Heart right ventricle (tissue), 16 donors: ENCODE measurements at regions not wholly inside any gene's neighbourhood (a gene's known extent, or its start where the extent isn't known, plus 50 kb on each side); places are given as distances from the start of the nearest gene placed in this dataset.

Experiments
- ATAC-seq, 8 donors: fragments of 200-7000 bp; cut with Tn5 transposase; one replicate each; pipeline ENCODE4 v1.9.1; 2020; ENCODE audit warnings: mild to moderate bottlenecking in 8 of 8, moderate library complexity in 8 of 8, moderate number of reproducible peaks in 1 of 8
- DNase-seq, 2 donors: peaks; one replicate each; pipeline ENCODE4 v3.0.0-alpha.2; 2020
- H3K27ac ChIP-seq, 10 donors: fragments of 200-600 bp; sonication (generic) in 2 of 10; one replicate each; pipeline versions ENCODE4 v1.5.0 to v1.8.0; 2020 to 2022; ENCODE audit warnings: mild to moderate bottlenecking in 3 of 10
- H3K27me3 ChIP-seq, 7 donors: fragments of 200-600 bp; one replicate each; pipeline ENCODE4 v1.8.0; 2021 to 2022; ENCODE audit warnings: mild to moderate bottlenecking in 2 of 7
- H3K36me3 ChIP-seq, 9 donors: fragments of 200-600 bp; sonication (generic) in 1 of 9; one replicate each; pipeline versions ENCODE4 v1.5.0 to v1.8.0; 2020 to 2022; ENCODE audit warnings: mild to moderate bottlenecking in 2 of 9
- H3K4me1 ChIP-seq, 9 donors: fragments of 200-600 bp; sonication (generic) in 1 of 9; one replicate each; pipeline versions ENCODE4 v1.5.0 to v1.8.0; 2020 to 2022; ENCODE audit warnings: mild to moderate bottlenecking in 4 of 9
- H3K4me3 ChIP-seq, 10 donors: fragments of 200-600 bp; sonication (generic) in 2 of 10; one replicate each; pipeline versions ENCODE4 v1.5.0 to v1.8.0; 2020 to 2022; ENCODE audit warnings: mild to moderate bottlenecking in 7 of 10, moderate library complexity in 2 of 10
- H3K9me3 ChIP-seq, 11 donors: fragments of 200-600 bp in 10 of 11; sonication (generic) in 2 of 11; one replicate each; pipeline versions ENCODE4 v1.5.0 to v1.8.0; 2013 to 2022; ENCODE audit warnings: mild to moderate bottlenecking in 2 of 11, control low read depth in 1 of 11, moderate library complexity in 1 of 11
- CTCF ChIP-seq, 9 donors: fragments of 200-600 bp; sonication (generic) in 2 of 9; IDR thresholded peaks; one replicate each; pipeline versions ENCODE4 v1.5.0 to v1.8.0; 2021 to 2022; ENCODE audit warnings: antibody characterized with exemption in 9 of 9, mild to moderate bottlenecking in 5 of 9, moderate library complexity in 1 of 9
- WGBS, 2 donors: extraction: QIAGEN DNeasy Blood & Tissue Kit; methylation state at CpG; one replicate each; pipeline ENCODE4 v1.1.7; 2013; ENCODE audit warnings: inconsistent platforms in 1 of 2; 5-methylcytosine and 5-hydroxymethylcytosine counted together
- intact Hi-C, 10 donors: fragments of 100-400 bp; cut with DNase I; formaldehyde crosslinking; loops; one replicate each; pipeline versions ENCODE4 v1.11.1 to v1.14.2; 2022
- donor health status: Arrhythmogenic right ventricular cardiomyopathy.
- donor health status: ischemic (EF 13 %, LVEDD 7.1; RV severe dilation, severe dysfunction).
- donor health status: healthy with polysubstance abuse.
- donor health status: DM: no; HTN: yes; CAD: no.
- donor health status: DM: no; HTN: no; CAD: no.
- donor health status: ischemic (EF 25% LVEDD 6.9; RV normal size, moderate dysfunction).
- donor health status: ischemic (EF 25% LVEDD 5.7; RV mildly dilated, moderate dysfunction).
- donor health status: healthy.
- donor health status: DM: yes; HTN: yes; CAD: no.
- donor health status: Ischemic cardiomyopathy.
- donor health status: ischemic (EF 35%, LVEDD 5.7; RV mildly dilated, moderate dysfunction).
- donor health status: nonischemic (EF 11% LVEDD 7.7; RV severe dilation, severe dysfunction).
- donor health status: DM: yes; HTN: yes; CAD: no.
- donor health status: PGD.
- donor health status: ischemic (EF 29% LVEDD 5.4; RV normal size, mild dysfunction).
- donor health status: nonischemic (EF 23%, LVEDD 6.1; RV moderate dilation, normal function).

GRCh38 chr6:7475081-7475480 lies 66.4 kb upstream of the DSP start:
- 94 to 95% methylated on average over 5 of the region's 5 CpGs for WGBS, 2 donors
- intact Hi-C loops = loop anchor here in 1 of 10 donors (10.0 kb wide), 1 partner anchor 60 kb away; no protein-coding TSS in a partner anchor

GRCh38 chr6:7479801-7480266 lies 61.6 kb upstream of the DSP start:
- peak overlapping the region in 3 of 10 donors; percentile 19 to 24 (median 20) for H3K4me3 ChIP-seq
- intact Hi-C loops = loop anchor here in 2 of 10 donors (5.0 to 10.0 kb wide), 2 partner anchors 55 to 1798 kb away; no protein-coding TSS in a partner anchor
- TF ChIP-seq CTCF (IDR thresholded peaks at IDR 0.05) = no peak
- H3K27me3 ChIP-seq = no peaks in the 10 kb centered on the region
- no peak overlapping the region for H3K27ac ChIP-seq
- DNase-seq (no peak), ATAC-seq (peak in 3 of 8 donors; percentile 39 to 71 (median 42))
- no peaks in the 10 kb centered on the region for H3K9me3 ChIP-seq
- WGBS, 2 donors = 31 to 41% methylated on average over 12 of the region's 12 CpGs
- peaks cover 0 to 4% (median 0%) of the 10 kb centered on the region in 9 donors for H3K4me1 ChIP-seq
- no peaks in the 10 kb centered on the region for H3K36me3 ChIP-seq

More at GRCh38 chr6:7475081-7475480, 66.4 kb upstream of the DSP start:
- peaks cover 0 to 3% (median 0%) of the 10 kb centered on the region in 9 donors for H3K4me1 ChIP-seq
- DNase-seq = no peak
- H3K36me3 ChIP-seq = no peaks in the 10 kb centered on the region
- no peak overlapping the region for H3K27ac ChIP-seq
- ATAC-seq = no peak
- no peaks in the 10 kb centered on the region for H3K27me3 ChIP-seq
- no peaks in the 10 kb centered on the region for H3K9me3 ChIP-seq
- TF ChIP-seq CTCF (IDR thresholded peaks at IDR 0.05) = no peak
- H3K4me3 ChIP-seq = no peak overlapping the region

GRCh38 chr6:7484666-7485065 lies 56.8 kb upstream of the DSP start:
- Histone ChIP-seq H3K36me3 (no peaks in the 10 kb centered on the region), H3K27ac (no peak overlapping the region), H3K4me3 (no peak overlapping the region), H3K4me1 (peaks cover 0 to 4% (median 0%) of the 10 kb centered on the region in 9 donors), H3K27me3 (no peaks in the 10 kb centered on the region), H3K9me3 (no peaks in the 10 kb centered on the region)
- DNase-seq (no peak), ATAC-seq (no peak)
- intact Hi-C loops = loop anchor here in 1 of 10 donors (5.0 kb wide), 1 partner anchor 1802 kb away; no protein-coding TSS in a partner anchor
- TF ChIP-seq CTCF (IDR thresholded peaks at IDR 0.05) = no peak

GRCh38 chr6:7486951-7487350 lies 54.5 kb upstream of the DSP start:
- WGBS, 2 donors = 84 to 85% methylated on average over 3 of the region's 3 CpGs
- Histone ChIP-seq H3K27me3 (no peaks in the 10 kb centered on the region), H3K4me1 (no peaks in the 10 kb centered on the region), H3K4me3 (no peak overlapping the region), H3K36me3 (no peaks in the 10 kb centered on the region), H3K9me3 (peaks cover 0 to 1% (median 0%) of the 10 kb centered on the region in 11 donors), H3K27ac (no peak overlapping the region)
- no peak for ATAC-seq
- no peak for TF ChIP-seq CTCF (IDR thresholded peaks at IDR 0.05)
- no peak for DNase-seq
- intact Hi-C loops = no loop called here
